Heart right ventricle (tissue), 16 donors: ENCODE measurements at regions not wholly inside any gene's neighbourhood (a gene's known extent, or its start where the extent isn't known, plus 50 kb on each side); places are given as distances from the start of the nearest gene placed in this dataset.

Experiments
- ATAC-seq, 8 donors: fragments of 200-7000 bp; cut with Tn5 transposase; one replicate each; pipeline ENCODE4 v1.9.1; 2020; ENCODE audit warnings: mild to moderate bottlenecking in 8 of 8, moderate library complexity in 8 of 8, moderate number of reproducible peaks in 1 of 8
- DNase-seq, 2 donors: peaks; one replicate each; pipeline ENCODE4 v3.0.0-alpha.2; 2020
- H3K27ac ChIP-seq, 10 donors: fragments of 200-600 bp; sonication (generic) in 2 of 10; one replicate each; pipeline versions ENCODE4 v1.5.0 to v1.8.0; 2020 to 2022; ENCODE audit warnings: mild to moderate bottlenecking in 3 of 10
- H3K27me3 ChIP-seq, 7 donors: fragments of 200-600 bp; one replicate each; pipeline ENCODE4 v1.8.0; 2021 to 2022; ENCODE audit warnings: mild to moderate bottlenecking in 2 of 7
- H3K36me3 ChIP-seq, 9 donors: fragments of 200-600 bp; sonication (generic) in 1 of 9; one replicate each; pipeline versions ENCODE4 v1.5.0 to v1.8.0; 2020 to 2022; ENCODE audit warnings: mild to moderate bottlenecking in 2 of 9
- H3K4me1 ChIP-seq, 9 donors: fragments of 200-600 bp; sonication (generic) in 1 of 9; one replicate each; pipeline versions ENCODE4 v1.5.0 to v1.8.0; 2020 to 2022; ENCODE audit warnings: mild to moderate bottlenecking in 4 of 9
- H3K4me3 ChIP-seq, 10 donors: fragments of 200-600 bp; sonication (generic) in 2 of 10; one replicate each; pipeline versions ENCODE4 v1.5.0 to v1.8.0; 2020 to 2022; ENCODE audit warnings: mild to moderate bottlenecking in 7 of 10, moderate library complexity in 2 of 10
- H3K9me3 ChIP-seq, 11 donors: fragments of 200-600 bp in 10 of 11; sonication (generic) in 2 of 11; one replicate each; pipeline versions ENCODE4 v1.5.0 to v1.8.0; 2013 to 2022; ENCODE audit warnings: mild to moderate bottlenecking in 2 of 11, control low read depth in 1 of 11, moderate library complexity in 1 of 11
- CTCF ChIP-seq, 9 donors: fragments of 200-600 bp; sonication (generic) in 2 of 9; IDR thresholded peaks; one replicate each; pipeline versions ENCODE4 v1.5.0 to v1.8.0; 2021 to 2022; ENCODE audit warnings: antibody characterized with exemption in 9 of 9, mild to moderate bottlenecking in 5 of 9, moderate library complexity in 1 of 9
- WGBS, 2 donors: extraction: QIAGEN DNeasy Blood & Tissue Kit; methylation state at CpG; one replicate each; pipeline ENCODE4 v1.1.7; 2013; ENCODE audit warnings: inconsistent platforms in 1 of 2; 5-methylcytosine and 5-hydroxymethylcytosine counted together
- intact Hi-C, 10 donors: fragments of 100-400 bp; cut with DNase I; formaldehyde crosslinking; loops; one replicate each; pipeline versions ENCODE4 v1.11.1 to v1.14.2; 2022
- donor health status: Arrhythmogenic right ventricular cardiomyopathy.
- donor health status: ischemic (EF 13 %, LVEDD 7.1; RV severe dilation, severe dysfunction).
- donor health status: healthy with polysubstance abuse.
- donor health status: DM: no; HTN: yes; CAD: no.
- donor health status: DM: no; HTN: no; CAD: no.
- donor health status: ischemic (EF 25% LVEDD 6.9; RV normal size, moderate dysfunction).
- donor health status: ischemic (EF 25% LVEDD 5.7; RV mildly dilated, moderate dysfunction).
- donor health status: healthy.
- donor health status: DM: yes; HTN: yes; CAD: no.
- donor health status: Ischemic cardiomyopathy.
- donor health status: ischemic (EF 35%, LVEDD 5.7; RV mildly dilated, moderate dysfunction).
- donor health status: nonischemic (EF 11% LVEDD 7.7; RV severe dilation, severe dysfunction).
- donor health status: DM: yes; HTN: yes; CAD: no.
- donor health status: PGD.
- donor health status: ischemic (EF 29% LVEDD 5.4; RV normal size, mild dysfunction).
- donor health status: nonischemic (EF 23%, LVEDD 6.1; RV moderate dilation, normal function).

GRCh38 chr9:120030847-120031246, 549.1 kb downstream of the CDK5RAP2 start:
- no peaks in the 10 kb centered on the region for H3K36me3 ChIP-seq
- 13 to 18% methylated on average over 5 of the region's 5 CpGs for WGBS, 2 donors
- no peak for DNase-seq
- ATAC-seq = no peak
- no peaks in the 10 kb centered on the region for H3K9me3 ChIP-seq
- H3K4me3 ChIP-seq = no peak overlapping the region
- no peak for TF ChIP-seq CTCF (IDR thresholded peaks at IDR 0.05)
- intact Hi-C loops = no loop called here
- peaks cover 0 to 4% (median 0%) of the 10 kb centered on the region in 7 donors for H3K27me3 ChIP-seq
- H3K27ac ChIP-seq = no peak overlapping the region
- H3K4me1 ChIP-seq = no peaks in the 10 kb centered on the region

- no peak for DNase-seq
- no peaks in the 10 kb centered on the region for H3K36me3 ChIP-seq
- ATAC-seq = no peak
- intact Hi-C loops = loop anchor here in 1 of 10 donors (10.0 kb wide), 1 partner anchor 1884 kb away; no protein-coding TSS in a partner anchor
- no peak overlapping the region for H3K4me3 ChIP-seq
- no peak overlapping the region for H3K27ac ChIP-seq
- peaks cover 0 to 2% (median 0%) of the 10 kb centered on the region in 7 donors for H3K27me3 ChIP-seq
- no peaks in the 10 kb centered on the region for H3K4me1 ChIP-seq
- TF ChIP-seq CTCF (IDR thresholded peaks at IDR 0.05) = no peak
- no peaks in the 10 kb centered on the region for H3K9me3 ChIP-seq
Measured at GRCh38 chr9:120018550-120018949, 561.4 kb downstream of the CDK5RAP2 start.

- WGBS, 2 donors = 40 to 43% methylated on average over 4 of the region's 4 CpGs
- no peak for TF ChIP-seq CTCF (IDR thresholded peaks at IDR 0.05)
- H3K4me3 ChIP-seq = no peak overlapping the region
- no peak overlapping the region for H3K27ac ChIP-seq
- H3K36me3 ChIP-seq = no peaks in the 10 kb centered on the region
- DNase-seq (no peak), ATAC-seq (no peak)
- peaks cover 0 to 2% (median 0%) of the 10 kb centered on the region in 7 donors for H3K27me3 ChIP-seq
- no peaks in the 10 kb centered on the region for H3K4me1 ChIP-seq
- intact Hi-C loops = loop anchor here in 1 of 10 donors (10.0 kb wide), 1 partner anchor 1883 kb away; no protein-coding TSS in a partner anchor
- H3K9me3 ChIP-seq = no peaks in the 10 kb centered on the region
Measured at GRCh38 chr9:120018037-120018436, 561.9 kb downstream of the CDK5RAP2 start.

- DNase-seq (no peak), ATAC-seq (no peak)
- TF ChIP-seq CTCF (IDR thresholded peaks at IDR 0.05) = no peak
- Histone ChIP-seq H3K27me3 (peaks cover 0 to 10% (median 0%) of the 10 kb centered on the region in 7 donors), H3K4me1 (no peaks in the 10 kb centered on the region), H3K27ac (no peak overlapping the region), H3K9me3 (no peaks in the 10 kb centered on the region), H3K36me3 (no peaks in the 10 kb centered on the region), H3K4me3 (no peak overlapping the region)
- WGBS, 2 donors = 31% methylated on average over 2 of the region's 2 CpGs
- intact Hi-C loops = loop anchor here in 1 of 10 donors (10.0 kb wide), 1 partner anchor 1881 kb away; no protein-coding TSS in a partner anchor
Measured at GRCh38 chr9:120016231-120016630, 563.7 kb downstream of the CDK5RAP2 start.
